ENCODE measurements at regions not wholly inside any gene's neighbourhood (a gene's known extent, or its start where the extent isn't known, plus 50 kb on each side); places are given as distances from the start of the nearest gene placed in this dataset.
"Not testable (repeated sequence)": the region's sequence is repeated elsewhere in the genome, so short reads cannot be mapped to it uniquely, and the experiment has no call there.

DNA sequence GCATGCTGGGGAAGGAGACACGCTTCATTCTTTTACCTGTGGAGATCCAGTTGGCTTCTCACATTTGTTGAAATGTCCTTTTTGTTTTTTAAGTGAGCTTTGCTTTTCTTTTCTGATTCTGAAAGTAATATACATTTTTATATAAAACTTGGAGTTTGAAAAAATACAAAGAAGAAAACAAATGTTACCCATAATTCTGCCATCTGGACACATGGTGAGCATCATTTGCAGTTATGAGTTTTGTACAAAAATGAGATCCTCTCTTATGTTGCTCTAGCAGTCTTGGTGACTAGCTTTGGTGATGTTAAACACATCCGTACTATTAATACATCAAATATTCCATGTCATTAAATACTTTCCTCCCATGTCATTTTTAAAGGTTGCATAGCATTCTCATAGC is 101.1 kb upstream of the OTOS start:
- no peak for DNase-seq (ENCODE audit: low spot score)

GRCh38 chr2:240243049-240243448 is 102.6 kb upstream of the OTOS start:
- DNase-seq (ENCODE audit: low spot score) = not testable (repeated sequence)

- DNase-seq (ENCODE audit: low spot score) = no peak
Measured at GRCh38 chr2:240244543-240244942, 104.1 kb upstream of the OTOS start.

GRCh38 chr2:240245184-240245583 is 104.7 kb upstream of the OTOS start:
- DNase-seq (ENCODE audit: low spot score) = no peak

GRCh38 chr2:240245706-240246105 is 105.2 kb upstream of the OTOS start:
- no peak for DNase-seq (ENCODE audit: low spot score)

DNA sequence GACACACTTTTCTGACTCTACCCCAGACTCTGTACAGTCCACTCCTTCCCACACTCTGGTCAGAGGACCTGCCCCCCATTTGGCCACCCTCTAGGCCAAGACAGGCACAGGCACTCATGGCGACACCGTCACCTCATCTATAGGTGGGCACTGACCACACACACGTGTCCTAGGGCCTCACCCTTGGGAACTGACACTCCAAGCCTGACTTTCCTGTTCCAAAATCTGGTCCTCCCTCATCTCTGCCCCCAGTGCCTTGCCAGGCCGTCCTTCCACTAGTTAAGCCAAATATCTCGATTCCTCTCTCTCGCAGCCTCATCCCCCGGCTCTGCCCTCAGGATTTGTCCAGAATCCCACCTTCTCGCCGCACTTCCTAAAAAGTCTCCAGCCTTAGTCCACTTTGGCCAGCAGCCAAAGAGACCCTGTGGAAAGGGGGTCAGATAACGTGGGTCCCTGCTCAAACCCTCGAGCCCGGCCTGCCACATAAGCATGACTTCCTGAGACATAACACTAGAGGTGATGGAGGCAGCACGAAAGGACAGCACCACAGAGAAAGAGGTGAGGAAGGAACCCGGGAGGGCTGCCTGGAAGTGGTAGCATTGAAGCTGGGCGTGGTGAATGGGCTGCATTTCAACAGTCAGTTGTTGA is 105.8 kb upstream of the OTOS start:
- DNase-seq (ENCODE audit: low spot score) = no peak

DNA sequence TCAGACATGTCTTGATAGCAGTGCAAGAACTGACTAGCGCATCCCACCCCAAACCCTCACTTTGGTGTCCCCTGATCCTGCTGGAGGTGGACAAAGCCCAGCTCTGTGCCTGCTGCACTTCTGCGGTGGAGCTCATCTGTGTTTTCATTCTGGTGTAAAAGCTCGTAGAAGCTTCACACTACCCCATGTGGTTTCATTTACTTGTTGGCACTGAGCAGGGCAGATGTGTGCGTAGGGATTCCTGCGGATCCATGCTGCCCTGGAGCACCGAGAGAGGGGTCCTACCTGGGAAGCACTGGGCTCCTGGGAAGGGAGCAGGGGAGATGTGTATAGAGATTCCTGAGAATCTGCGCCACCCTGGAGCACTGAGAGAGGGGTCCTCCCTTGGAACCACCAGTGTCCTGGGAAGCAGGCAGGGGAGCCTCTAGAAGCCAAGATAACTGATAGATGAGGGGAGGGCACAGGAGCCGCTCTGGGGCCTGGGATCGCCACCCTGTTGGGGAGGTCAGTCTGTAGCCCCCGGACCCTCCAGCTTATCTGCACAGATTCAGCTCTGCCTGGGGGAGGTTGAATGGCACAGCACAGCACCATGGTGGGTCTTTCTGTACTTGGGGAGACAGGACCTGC is 106.9 kb upstream of the OTOS start:
- no peak for DNase-seq (ENCODE audit: low spot score)

DNA sequence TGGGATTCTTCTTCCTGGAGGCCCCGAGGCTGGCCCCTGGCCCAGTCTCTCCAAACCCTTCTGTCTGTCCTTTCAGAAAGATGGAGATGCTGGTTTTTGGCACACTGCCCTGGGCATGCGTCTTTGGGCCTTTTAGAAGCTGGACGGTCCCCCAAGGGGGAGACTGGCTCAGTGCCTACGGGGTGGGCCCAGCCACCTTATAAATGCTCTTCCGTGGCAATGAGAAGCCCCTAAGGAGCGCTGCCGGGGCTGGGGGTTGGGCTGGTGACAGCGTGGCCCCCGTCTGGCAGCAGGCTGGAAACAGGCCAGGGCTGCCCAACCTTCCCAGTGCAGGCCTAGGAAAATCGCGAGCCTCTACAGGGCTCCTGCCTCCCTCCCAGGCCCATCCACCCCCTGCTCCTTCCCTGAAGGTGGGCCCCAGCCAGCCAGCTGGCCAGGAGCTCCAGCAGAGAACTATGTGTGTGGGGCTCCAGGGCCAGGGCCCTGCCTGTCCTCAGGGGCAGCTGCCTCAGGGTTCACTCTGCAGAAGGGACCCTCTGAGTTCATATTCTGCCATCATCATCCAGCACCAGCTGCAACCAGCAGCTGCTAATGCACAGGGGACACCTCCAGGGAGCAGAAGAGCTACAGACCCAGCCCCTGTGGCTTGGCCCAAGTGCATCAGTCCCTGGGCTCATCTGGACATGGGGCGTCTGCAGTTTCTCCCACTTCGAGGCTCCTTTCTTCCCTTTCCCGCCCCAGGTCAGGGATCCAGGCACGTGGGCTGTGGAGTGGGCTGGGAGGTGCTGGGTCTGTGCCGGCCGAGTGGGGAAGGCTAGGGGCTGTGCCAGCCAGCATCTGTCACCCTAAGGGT is 107.6 kb upstream of the OTOS start:
- no peak for DNase-seq (ENCODE audit: low spot score)

- no peak for DNase-seq (ENCODE audit: low spot score)
Measured at GRCh38 chr2:240248721-240249422, 108.4 kb upstream of the OTOS start.

- DNase-seq (ENCODE audit: low spot score) = no peak
Measured at GRCh38 chr2:240249423-240250149, 109.1 kb upstream of the OTOS start.

DNA sequence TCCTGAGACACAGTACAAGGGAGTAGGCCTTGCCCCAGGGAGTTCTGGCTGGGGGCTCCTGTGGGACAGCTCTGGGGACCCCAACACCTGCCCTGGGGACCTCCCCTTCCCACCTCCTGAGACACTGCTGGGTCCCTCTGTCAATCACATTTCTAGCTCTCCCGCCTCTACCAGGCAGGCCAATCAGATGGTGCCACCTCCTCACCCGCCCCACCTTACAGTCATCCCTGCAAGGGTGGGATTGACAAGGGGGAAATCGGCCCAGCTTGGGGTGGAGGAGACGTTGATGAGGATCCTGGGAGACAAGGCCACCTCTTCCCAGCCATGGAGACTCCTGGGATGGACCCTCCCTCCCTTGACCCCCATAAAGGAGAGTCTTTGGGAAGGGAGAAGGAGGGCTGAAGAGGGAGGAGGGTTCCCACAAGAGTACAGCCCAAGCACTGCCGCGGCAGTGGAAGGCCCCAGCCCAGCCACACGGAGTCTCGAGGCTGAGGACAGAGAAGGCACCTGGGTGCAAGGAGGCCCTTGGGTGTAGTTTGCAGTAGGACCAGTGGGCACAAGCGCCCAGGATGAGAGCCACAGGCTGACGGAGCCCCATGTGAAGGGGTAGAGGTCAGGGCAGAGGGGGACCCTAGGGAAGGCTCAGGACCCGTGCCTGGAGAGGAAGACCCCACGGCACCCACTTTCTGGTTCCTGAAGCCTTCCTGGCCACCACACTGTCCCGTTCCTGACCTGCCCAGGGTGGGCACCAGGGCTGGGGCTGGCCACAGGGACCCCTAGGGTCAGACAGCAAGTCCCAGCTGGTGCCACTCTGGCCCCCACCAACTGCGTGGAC is 109.9 kb upstream of the OTOS start:
- DNase-seq (ENCODE audit: low spot score) = no peak

- no peak for DNase-seq (ENCODE audit: low spot score)
Measured at GRCh38 chr2:240250985-240251847, 110.8 kb upstream of the OTOS start.

- no peak for DNase-seq (ENCODE audit: low spot score)
Measured at GRCh38 chr2:240251848-240252190, 111.4 kb upstream of the OTOS start.

- no peak for DNase-seq (ENCODE audit: low spot score)
Measured at GRCh38 chr2:240252191-240252871, 111.9 kb upstream of the OTOS start.

DNA sequence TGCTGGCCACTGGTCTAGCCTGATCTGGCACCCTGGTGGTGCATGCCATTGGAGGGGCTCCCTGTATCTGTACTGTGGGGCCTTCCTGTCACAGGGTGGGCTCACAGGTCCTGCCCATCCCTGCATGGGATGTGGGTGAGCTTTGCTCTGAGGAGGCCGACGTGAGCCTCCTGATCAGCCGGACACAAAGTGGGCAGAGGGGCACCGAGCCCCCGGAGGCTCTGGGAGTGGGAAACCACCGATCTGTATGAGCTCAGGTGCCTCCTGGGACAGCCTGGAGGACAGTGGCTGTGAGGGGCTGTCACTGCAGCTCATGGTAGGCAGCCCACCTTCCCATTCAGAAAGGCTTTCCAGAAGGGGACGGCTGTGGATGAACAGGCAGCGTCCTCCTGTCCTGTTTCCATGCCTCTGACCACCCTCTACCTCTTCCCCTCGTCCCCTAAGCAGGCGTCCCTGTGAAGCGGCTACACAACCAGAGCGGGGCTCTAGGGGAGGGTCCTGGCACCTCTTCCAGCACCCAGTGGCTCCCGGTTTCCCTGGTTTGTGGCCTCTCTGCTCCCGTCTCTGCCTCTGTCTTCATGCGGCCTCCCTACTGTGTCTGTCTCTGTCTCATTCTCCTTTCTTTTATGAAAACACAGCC is 112.5 kb upstream of the OTOS start:
- no peak for DNase-seq (ENCODE audit: low spot score)

DNA sequence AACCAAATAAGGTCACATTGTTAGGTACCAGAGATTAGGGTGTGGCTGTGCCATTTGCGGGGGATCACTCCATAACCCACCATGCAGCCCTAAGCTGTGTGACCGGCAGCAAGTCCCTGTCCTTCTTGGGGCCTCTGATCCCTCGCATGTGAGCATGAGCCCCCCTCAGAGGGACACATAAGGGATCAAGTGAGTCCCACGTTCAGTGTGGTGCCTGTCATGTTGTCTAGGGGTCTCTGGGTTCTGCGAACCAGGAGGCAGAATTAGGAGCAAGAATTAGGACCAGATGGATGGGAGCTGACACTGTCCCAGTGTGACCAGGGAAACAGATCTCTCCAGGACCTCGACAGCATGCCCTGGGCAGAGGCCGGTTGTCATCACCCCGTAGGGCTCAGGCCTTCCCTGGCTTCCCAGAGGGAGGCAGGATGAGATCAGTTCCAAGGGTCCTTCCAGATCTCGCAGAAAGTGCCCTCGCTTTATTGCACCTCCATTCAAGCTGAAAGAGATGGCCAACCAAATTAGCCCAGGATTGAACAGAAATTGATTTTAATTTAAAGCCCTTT is 113.2 kb upstream of the OTOS start:
- no peak for DNase-seq (ENCODE audit: low spot score)

- no peak for DNase-seq (ENCODE audit: low spot score)
Measured at GRCh38 chr2:240254337-240255164, 114.1 kb upstream of the OTOS start.

GRCh38 chr2:240255165-240255491 is 114.7 kb upstream of the OTOS start:
- DNase-seq (ENCODE audit: low spot score) = no peak
